ENCODE measurements at regions not wholly inside any gene's neighbourhood (a gene's known extent, or its start where the extent isn't known, plus 50 kb on each side); places are given as distances from the start of the nearest gene placed in this dataset.

DNA sequence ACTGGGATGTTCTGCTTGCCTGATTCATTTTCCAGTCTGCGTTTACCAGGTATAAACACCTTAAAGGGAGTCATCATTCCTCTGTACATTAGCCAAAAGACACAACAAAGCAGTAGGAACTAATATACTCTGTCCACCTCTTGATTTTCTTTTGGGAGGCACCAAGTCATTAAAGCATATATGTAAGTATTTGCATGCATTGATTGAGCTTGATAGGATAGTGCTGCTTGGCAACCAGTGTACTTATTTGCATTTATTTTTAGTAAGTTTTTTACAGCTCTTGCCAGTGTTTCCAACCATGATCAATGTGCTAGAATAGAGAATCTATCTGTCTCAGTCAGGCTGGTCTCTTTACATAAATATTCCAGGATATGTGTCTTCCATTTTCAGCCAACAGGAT is 353.3 kb upstream of the SEMA3C start:
- TF ChIP-seq, protein P1, sequence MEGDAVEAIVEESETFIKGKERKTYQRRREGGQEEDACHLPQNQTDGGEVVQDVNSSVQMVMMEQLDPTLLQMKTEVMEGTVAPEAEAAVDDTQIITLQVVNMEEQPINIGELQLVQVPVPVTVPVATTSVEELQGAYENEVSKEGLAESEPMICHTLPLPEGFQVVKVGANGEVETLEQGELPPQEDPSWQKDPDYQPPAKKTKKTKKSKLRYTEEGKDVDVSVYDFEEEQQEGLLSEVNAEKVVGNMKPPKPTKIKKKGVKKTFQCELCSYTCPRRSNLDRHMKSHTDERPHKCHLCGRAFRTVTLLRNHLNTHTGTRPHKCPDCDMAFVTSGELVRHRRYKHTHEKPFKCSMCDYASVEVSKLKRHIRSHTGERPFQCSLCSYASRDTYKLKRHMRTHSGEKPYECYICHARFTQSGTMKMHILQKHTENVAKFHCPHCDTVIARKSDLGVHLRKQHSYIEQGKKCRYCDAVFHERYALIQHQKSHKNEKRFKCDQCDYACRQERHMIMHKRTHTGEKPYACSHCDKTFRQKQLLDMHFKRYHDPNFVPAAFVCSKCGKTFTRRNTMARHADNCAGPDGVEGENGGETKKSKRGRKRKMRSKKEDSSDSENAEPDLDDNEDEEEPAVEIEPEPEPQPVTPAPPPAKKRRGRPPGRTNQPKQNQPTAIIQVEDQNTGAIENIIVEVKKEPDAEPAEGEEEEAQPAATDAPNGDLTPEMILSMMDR (IDR thresholded peaks at IDR 0.05), result no peak
- TF ChIP-seq POLR2A (IDR thresholded peaks at IDR 0.05), result no peak
